Gastroesophageal sphincter (tissue), 3 donors: ENCODE measurements at regions not wholly inside any gene's neighbourhood (a gene's known extent, or its start where the extent isn't known, plus 50 kb on each side); places are given as distances from the start of the nearest gene placed in this dataset.

Experiments used
- POLR2A ChIP-seq, 2 donors: fragments of 450-650 bp; IDR thresholded peaks; one replicate each; pipeline ENCODE4 v1.6.1; 2017; ENCODE audit warnings: antibody characterized with exemption in 2 of 2, mild to moderate bottlenecking in 2 of 2, moderate library complexity in 1 of 2
- POLR2AphosphoS5 ChIP-seq: sonication (generic); formaldehyde crosslinking; IDR thresholded peaks from one replicate; pipeline ENCODE4 v1.6.1; 2017; ENCODE audit warnings: antibody characterized with exemption
- TF ChIP-seq, protein P1 (sequence below), 4 experiments: fragments of 200-600 bp in 2 of 4; fragments of 450-650 bp in 2 of 4; sonication (generic) in 1 of 4; IDR thresholded peaks; one replicate each; pipeline ENCODE4 v1.5.1; 2017 to 2019; ENCODE audit warnings: antibody characterized with exemption in 4 of 4, mild to moderate bottlenecking in 2 of 4, moderate library complexity in 2 of 4

DNA sequence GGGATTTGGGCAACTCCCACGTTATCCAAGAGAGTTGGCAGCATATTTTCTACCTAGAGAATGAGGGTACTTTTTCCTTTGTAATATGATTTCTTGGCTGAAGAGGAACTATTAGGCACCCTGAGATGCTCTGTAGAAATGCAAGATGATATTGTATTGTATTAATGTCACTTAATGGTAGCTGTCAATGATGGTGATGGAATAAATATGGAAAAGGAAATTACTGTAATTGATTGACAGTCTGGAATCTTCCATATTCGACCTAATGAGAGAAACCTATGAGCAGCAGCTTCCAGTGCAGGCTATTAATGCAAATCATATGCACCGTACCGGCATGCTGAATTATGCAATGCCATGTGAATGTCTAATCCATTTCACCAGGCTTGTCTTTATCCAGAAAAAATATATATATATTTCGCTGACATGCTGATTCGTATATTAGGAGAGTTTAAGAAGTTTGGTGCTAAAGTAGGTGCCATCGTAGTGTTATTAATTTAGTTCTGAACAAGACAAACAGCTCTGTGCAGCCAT is 494.2 kb upstream of the JARID2 start:
- TF ChIP-seq, protein P1, sequence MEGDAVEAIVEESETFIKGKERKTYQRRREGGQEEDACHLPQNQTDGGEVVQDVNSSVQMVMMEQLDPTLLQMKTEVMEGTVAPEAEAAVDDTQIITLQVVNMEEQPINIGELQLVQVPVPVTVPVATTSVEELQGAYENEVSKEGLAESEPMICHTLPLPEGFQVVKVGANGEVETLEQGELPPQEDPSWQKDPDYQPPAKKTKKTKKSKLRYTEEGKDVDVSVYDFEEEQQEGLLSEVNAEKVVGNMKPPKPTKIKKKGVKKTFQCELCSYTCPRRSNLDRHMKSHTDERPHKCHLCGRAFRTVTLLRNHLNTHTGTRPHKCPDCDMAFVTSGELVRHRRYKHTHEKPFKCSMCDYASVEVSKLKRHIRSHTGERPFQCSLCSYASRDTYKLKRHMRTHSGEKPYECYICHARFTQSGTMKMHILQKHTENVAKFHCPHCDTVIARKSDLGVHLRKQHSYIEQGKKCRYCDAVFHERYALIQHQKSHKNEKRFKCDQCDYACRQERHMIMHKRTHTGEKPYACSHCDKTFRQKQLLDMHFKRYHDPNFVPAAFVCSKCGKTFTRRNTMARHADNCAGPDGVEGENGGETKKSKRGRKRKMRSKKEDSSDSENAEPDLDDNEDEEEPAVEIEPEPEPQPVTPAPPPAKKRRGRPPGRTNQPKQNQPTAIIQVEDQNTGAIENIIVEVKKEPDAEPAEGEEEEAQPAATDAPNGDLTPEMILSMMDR (IDR thresholded peaks at IDR 0.05): no peak
- no peak for TF ChIP-seq POLR2A (IDR thresholded peaks at IDR 0.05)
- no peak for TF ChIP-seq POLR2AphosphoS5
